ENCODE measurements at regions not wholly inside any gene's neighbourhood (a gene's known extent, or its start where the extent isn't known, plus 50 kb on each side); places are given as distances from the start of the nearest gene placed in this dataset.

DNA sequence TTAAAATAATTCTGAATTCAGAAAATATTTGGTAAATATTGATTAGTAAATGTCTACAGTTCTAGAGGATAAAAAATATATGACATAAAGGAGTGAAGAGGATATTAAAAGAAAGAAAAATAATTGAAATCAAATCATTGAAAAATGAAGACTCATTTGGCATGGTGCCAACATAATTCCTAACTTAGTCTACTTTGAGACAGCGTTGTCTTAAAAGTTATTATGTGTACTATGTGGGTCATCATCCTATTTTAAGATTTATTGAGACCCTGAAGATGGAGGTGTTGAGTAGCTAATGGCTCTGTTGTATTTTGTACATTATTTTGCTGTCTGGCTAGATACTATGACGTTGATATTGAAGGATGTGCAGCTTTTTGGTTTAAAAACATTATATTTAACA lies 156.7 kb upstream of the PTGFR start:
- FAIRE-seq (no peak), ATAC-seq (no peak), DNase-seq (ENCODE audit: extremely low read depth in 1 of 4, low spot score in 3 of 4) (no peak)
- Histone ChIP-seq H3K27ac (ENCODE audit: extremely low read depth, low read depth, low read length) (no peak overlapping the region), H3K36me3 (ENCODE audit: control insufficient read depth, insufficient read depth, low read length) (no peaks in the 10 kb centered on the region), H3K4me1 (replicated peaks in 1 of 2; ENCODE audit: control insufficient read depth in 2 of 2, insufficient read depth in 2 of 2, low read length in 2 of 2) (no peaks in the 10 kb centered on the region), H3K4me2 (ENCODE audit: insufficient read depth, low read length) (no peak overlapping the region), H2AFZ (ENCODE audit: low read depth, low read length) (no peak overlapping the region), H3K27me3 (ENCODE audit: control insufficient read depth in 2 of 2, insufficient read depth in 2 of 2, low read length in 2 of 2) (no peaks in the 10 kb centered on the region), H3K4me3 (no peak overlapping the region), H3K79me2 (ENCODE audit: control insufficient read depth, insufficient read depth, low read length) (no peaks in the 10 kb centered on the region), H3K9ac (ENCODE audit: insufficient read depth in 1 of 2, low read depth in 2 of 2, low read length in 2 of 2) (no peak overlapping the region), H3K9me1 (ENCODE audit: control insufficient read depth, insufficient read depth, low read length) (no peaks in the 10 kb centered on the region), H3K9me3 (replicated peaks; ENCODE audit: control insufficient read depth, insufficient read depth, low read depth, low read length) (no peaks in the 10 kb centered on the region), H4K20me1 (replicated peaks; ENCODE audit: control insufficient read depth, insufficient read depth, low read length) (no peaks in the 10 kb centered on the region)
- no TSS peak for BruUV-seq (replicated peaks)
- in situ Hi-C loops (cut with MboI) (no loop called here), intact Hi-C loops (cut with micrococcal nuclease) (no loop called here)
- WGBS (ENCODE audit: insufficient coverage, low coverage, missing lambda C conversion rate): 0% methylated on average over 2 of the region's 2 CpGs
- TF ChIP-seq SREBF2 (CRISPR knock-in tag; IDR thresholded peaks at IDR 0.05) (no peak), ZNF384 (IDR thresholded peaks at IDR 0.05; ENCODE audit: low read depth, low read length) (no peak), ZNF57 (CRISPR knock-in tag; IDR thresholded peaks at IDR 0.05) (no peak), NCOR1 (IDR thresholded peaks at IDR 0.05) (no peak), HOXB6 (CRISPR knock-in tag; IDR thresholded peaks at IDR 0.05; ENCODE audit: borderline replicate concordance) (no peak), BRCA1 (IDR thresholded peaks at IDR 0.05) (no peak), BRCA1 (CRISPR knock-in tag; IDR thresholded peaks at IDR 0.05) (no peak), NFIC (IDR thresholded peaks at IDR 0.05) (peak; percentile 98), JUN (IDR thresholded peaks at IDR 0.05; ENCODE audit: borderline replicate concordance, low read depth, low read length) (no peak), JUN (CRISPR knock-in tag; IDR thresholded peaks at IDR 0.05; ENCODE audit: borderline replicate concordance) (no peak), ZFP30 (CRISPR knock-in tag; IDR thresholded peaks at IDR 0.05; ENCODE audit: borderline replicate concordance) (no peak), FOXK2 (conservative IDR thresholded peaks at IDR 0.05 in 1 of 2, IDR thresholded peaks at IDR 0.05 in 1 of 2; ENCODE audit: low read depth in 2 of 2) (no peak), NFIX (CRISPR knock-in tag; IDR thresholded peaks at IDR 0.05; ENCODE audit: low read depth) (peak; percentile 98)
- TF ChIP-seq, protein P1, sequence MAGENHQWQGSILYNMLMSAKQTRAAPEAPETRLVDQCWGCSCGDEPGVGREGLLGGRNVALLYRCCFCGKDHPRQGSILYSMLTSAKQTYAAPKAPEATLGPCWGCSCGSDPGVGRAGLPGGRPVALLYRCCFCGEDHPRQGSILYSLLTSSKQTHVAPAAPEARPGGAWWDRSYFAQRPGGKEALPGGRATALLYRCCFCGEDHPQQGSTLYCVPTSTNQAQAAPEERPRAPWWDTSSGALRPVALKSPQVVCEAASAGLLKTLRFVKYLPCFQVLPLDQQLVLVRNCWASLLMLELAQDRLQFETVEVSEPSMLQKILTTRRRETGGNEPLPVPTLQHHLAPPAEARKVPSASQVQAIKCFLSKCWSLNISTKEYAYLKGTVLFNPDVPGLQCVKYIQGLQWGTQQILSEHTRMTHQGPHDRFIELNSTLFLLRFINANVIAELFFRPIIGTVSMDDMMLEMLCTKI (IDR thresholded peaks at IDR 0.05; ENCODE audit: partially characterized antibody): no peak
- POLR2A ChIA-PET: interaction anchor here (1.2 kb wide), 1 partner anchor 17 kb away, joined by 3 read pairs; no protein-coding TSS in a partner anchor
- CTCF ChIA-PET (ENCODE audit: low intra/inter-chr PET ratio): no interaction called here

Measured in K562 (cell line).